ENCODE measurements at regions not wholly inside any gene's neighbourhood (a gene's known extent, or its start where the extent isn't known, plus 50 kb on each side); places are given as distances from the start of the nearest gene placed in this dataset.

GRCh38 chr5:74200560-74200959, 440.0 kb downstream of the ENC1 start:
- DNase-seq (ENCODE audit: low read depth, low spot score), result peak; percentile 4
- in situ Hi-C loops (cut with HindIII; ENCODE audit: low pct_unique_long_range_greater_than_20kb, low sequenced_read_pairs), result no loop called here

GRCh38 chr5:74199436-74200210, 440.9 kb downstream of the ENC1 start:
- in situ Hi-C loops (cut with HindIII; ENCODE audit: low pct_unique_long_range_greater_than_20kb, low sequenced_read_pairs), result no loop called here
- DNase-seq (ENCODE audit: low read depth, low spot score), result no peak

- no peak for DNase-seq (ENCODE audit: low read depth, low spot score)
Measured at GRCh38 chr5:74199005-74199404, 441.5 kb downstream of the ENC1 start.

GRCh38 chr5:74198156-74198555, 442.4 kb downstream of the ENC1 start:
- in situ Hi-C loops (cut with HindIII; ENCODE audit: low pct_unique_long_range_greater_than_20kb, low sequenced_read_pairs), result no loop called here
- no peak for DNase-seq (ENCODE audit: low read depth, low spot score)

More at GRCh38 chr5:74199005-74199404, 441.5 kb downstream of the ENC1 start:
- in situ Hi-C loops (cut with HindIII; ENCODE audit: low pct_unique_long_range_greater_than_20kb, low sequenced_read_pairs), result no loop called here

- no peak for DNase-seq (ENCODE audit: low read depth, low spot score)
- in situ Hi-C loops (cut with HindIII; ENCODE audit: low pct_unique_long_range_greater_than_20kb, low sequenced_read_pairs), result no loop called here
Measured at GRCh38 chr5:74196233-74196632, 444.3 kb downstream of the ENC1 start.

GRCh38 chr5:74194196-74194595, 446.3 kb downstream of the ENC1 start:
- in situ Hi-C loops (cut with HindIII; ENCODE audit: low pct_unique_long_range_greater_than_20kb, low sequenced_read_pairs), result no loop called here
- no peak for DNase-seq (ENCODE audit: low read depth, low spot score)

- in situ Hi-C loops (cut with HindIII; ENCODE audit: low pct_unique_long_range_greater_than_20kb, low sequenced_read_pairs), result no loop called here
- DNase-seq (ENCODE audit: low read depth, low spot score), result no peak
Measured at GRCh38 chr5:74192606-74193299, 447.8 kb downstream of the ENC1 start.

- in situ Hi-C loops (cut with HindIII; ENCODE audit: low pct_unique_long_range_greater_than_20kb, low sequenced_read_pairs), result no loop called here
Measured at GRCh38 chr5:74188351-74189105, 452.0 kb downstream of the ENC1 start.

GRCh38 chr5:74187757-74188156, 452.8 kb downstream of the ENC1 start:
- DNase-seq (ENCODE audit: low read depth, low spot score), result no peak

More at GRCh38 chr5:74188351-74189105, 452.0 kb downstream of the ENC1 start:
- no peak for DNase-seq (ENCODE audit: low read depth, low spot score)

GRCh38 chr5:74186356-74187315, 453.9 kb downstream of the ENC1 start:
- no peak for DNase-seq (ENCODE audit: low read depth, low spot score)
- in situ Hi-C loops (cut with HindIII; ENCODE audit: low pct_unique_long_range_greater_than_20kb, low sequenced_read_pairs), result no loop called here

More at GRCh38 chr5:74187757-74188156, 452.8 kb downstream of the ENC1 start:
- in situ Hi-C loops (cut with HindIII; ENCODE audit: low pct_unique_long_range_greater_than_20kb, low sequenced_read_pairs), result no loop called here

GRCh38 chr5:74185599-74185998, 454.9 kb downstream of the ENC1 start:
- in situ Hi-C loops (cut with HindIII; ENCODE audit: low pct_unique_long_range_greater_than_20kb, low sequenced_read_pairs), result no loop called here
- no peak for DNase-seq (ENCODE audit: low read depth, low spot score)

- in situ Hi-C loops (cut with HindIII; ENCODE audit: low pct_unique_long_range_greater_than_20kb, low sequenced_read_pairs), result no loop called here
Measured at GRCh38 chr5:74184649-74185048, 455.9 kb downstream of the ENC1 start.

GRCh38 chr5:74183041-74183440, 457.5 kb downstream of the ENC1 start:
- in situ Hi-C loops (cut with HindIII; ENCODE audit: low pct_unique_long_range_greater_than_20kb, low sequenced_read_pairs), result no loop called here
- DNase-seq (ENCODE audit: low read depth, low spot score), result no peak

More at GRCh38 chr5:74184649-74185048, 455.9 kb downstream of the ENC1 start:
- DNase-seq (ENCODE audit: low read depth, low spot score), result no peak

GRCh38 chr5:74182603-74183002, 457.9 kb downstream of the ENC1 start:
- in situ Hi-C loops (cut with HindIII; ENCODE audit: low pct_unique_long_range_greater_than_20kb, low sequenced_read_pairs), result no loop called here
- DNase-seq (ENCODE audit: low read depth, low spot score), result no peak

- no peak for DNase-seq (ENCODE audit: low read depth, low spot score)
- in situ Hi-C loops (cut with HindIII; ENCODE audit: low pct_unique_long_range_greater_than_20kb, low sequenced_read_pairs), result no loop called here
Measured at GRCh38 chr5:74179701-74180100, 460.8 kb downstream of the ENC1 start.

GRCh38 chr5:74179179-74179578, 461.3 kb downstream of the ENC1 start:
- in situ Hi-C loops (cut with HindIII; ENCODE audit: low pct_unique_long_range_greater_than_20kb, low sequenced_read_pairs), result no loop called here

GRCh38 chr5:74177961-74178360, 462.6 kb downstream of the ENC1 start:
- DNase-seq (ENCODE audit: low read depth, low spot score), result no peak
- in situ Hi-C loops (cut with HindIII; ENCODE audit: low pct_unique_long_range_greater_than_20kb, low sequenced_read_pairs), result no loop called here

More at GRCh38 chr5:74179179-74179578, 461.3 kb downstream of the ENC1 start:
- DNase-seq (ENCODE audit: low read depth, low spot score), result no peak
